Neural progenitor cell (in vitro differentiated cells): ENCODE measurements at regions not wholly inside any gene's neighbourhood (a gene's known extent, or its start where the extent isn't known, plus 50 kb on each side); places are given as distances from the start of the nearest gene placed in this dataset.

Source experiments
- DNase-seq: peaks from one replicate; pipeline ENCODE4 v3.0.0-alpha.2; 2016; ENCODE audit warnings: low spot score
- H2AFZ ChIP-seq: fragments of 200-600 bp; sonication (generic); replicated peaks from 2 replicates; pipeline ENCODE4 v1.6.1; 2016; ENCODE audit warnings: antibody characterized with exemption
- H3F3A ChIP-seq: fragments of 200-600 bp; sonication (generic); 2 replicates; pipeline ENCODE4 v1.6.1; 2016; ENCODE audit warnings: antibody characterized with exemption, low read depth
- H3K27ac ChIP-seq: fragments of 200-600 bp; sonication (generic); 2 replicates; pipeline ENCODE4 v1.5.1; 2016; ENCODE audit warnings: mild to moderate bottlenecking
- H3K27me3 ChIP-seq: fragments of 200-600 bp; sonication (generic); 2 replicates; pipeline ENCODE4 v1.6.1; 2016; ENCODE audit warnings: mild to moderate bottlenecking, moderate library complexity
- H3K36me3 ChIP-seq: fragments of 200-600 bp; sonication (generic); 2 replicates; pipeline ENCODE4 v1.5.1; 2016
- H3K4me1 ChIP-seq: fragments of 200-600 bp; sonication (generic); 2 replicates; pipeline ENCODE4 v1.6.1; 2016; ENCODE audit warnings: mixed run types
- H3K4me2 ChIP-seq: fragments of 200-600 bp; sonication (generic); 2 replicates; pipeline ENCODE4 v1.6.1; 2016
- H3K4me3 ChIP-seq: fragments of 200-600 bp; sonication (generic); 2 replicates; pipeline ENCODE4 v1.5.1; 2016
- H3K79me2 ChIP-seq: fragments of 200-600 bp; sonication (generic); 2 replicates; pipeline ENCODE4 v1.6.1; 2016; ENCODE audit warnings: low read depth
- H3K9ac ChIP-seq: fragments of 200-600 bp; sonication (generic); 2 replicates; pipeline ENCODE4 v1.6.1; 2016
- H3K9me3 ChIP-seq: fragments of 200-600 bp; sonication (generic); 2 replicates; pipeline ENCODE4 v1.5.1; 2016; ENCODE audit warnings: low read depth
- H4K20me1 ChIP-seq: fragments of 200-600 bp; sonication (generic); 2 replicates; pipeline ENCODE4 v1.6.1; 2016; ENCODE audit warnings: low read depth
- H3K27ac Mint-ChIP-seq: 3 replicates; pipeline ENCODE4 v1.8.0; 2021; ENCODE audit warnings: mixed read lengths
- H3K27me3 Mint-ChIP-seq: 2 replicates; pipeline ENCODE4 v1.8.0; 2022; ENCODE audit warnings: low read depth, mild to moderate bottlenecking, inconsistent platforms, moderate library complexity, mixed read lengths; ENCODE audit not compliant: insufficient read depth
- H3K36me3 Mint-ChIP-seq: 3 replicates; pipeline ENCODE4 v1.8.0; 2021; ENCODE audit warnings: mixed read lengths
- H3K4me1 Mint-ChIP-seq: 3 replicates; pipeline ENCODE4 v1.8.0; 2021; ENCODE audit warnings: mixed read lengths
- H3K4me3 Mint-ChIP-seq: 3 replicates; pipeline ENCODE4 v1.8.0; 2021; ENCODE audit warnings: mild to moderate bottlenecking, moderate library complexity, mixed read lengths
- H3K9me3 Mint-ChIP-seq: 3 replicates; pipeline ENCODE4 v1.8.0; 2020; ENCODE audit warnings: mixed read lengths
- EZH2 ChIP-seq: fragments of 200-600 bp; sonication (generic); IDR thresholded peaks from 2 replicates; pipeline ENCODE4 v1.6.1; 2017; ENCODE audit warnings: antibody characterized with exemption, mild to moderate bottlenecking, moderate library complexity
- EZH2phosphoT487 ChIP-seq: fragments of 200-600 bp; sonication (generic); IDR thresholded peaks from 2 replicates; pipeline ENCODE4 v1.6.1; 2017; ENCODE audit warnings: antibody characterized with exemption
- TF ChIP-seq, protein P1 (sequence below): fragments of 200-600 bp; sonication (generic); IDR thresholded peaks from 2 replicates; pipeline ENCODE4 v1.5.1; 2017; ENCODE audit warnings: antibody characterized with exemption, mild to moderate bottlenecking

DNA sequence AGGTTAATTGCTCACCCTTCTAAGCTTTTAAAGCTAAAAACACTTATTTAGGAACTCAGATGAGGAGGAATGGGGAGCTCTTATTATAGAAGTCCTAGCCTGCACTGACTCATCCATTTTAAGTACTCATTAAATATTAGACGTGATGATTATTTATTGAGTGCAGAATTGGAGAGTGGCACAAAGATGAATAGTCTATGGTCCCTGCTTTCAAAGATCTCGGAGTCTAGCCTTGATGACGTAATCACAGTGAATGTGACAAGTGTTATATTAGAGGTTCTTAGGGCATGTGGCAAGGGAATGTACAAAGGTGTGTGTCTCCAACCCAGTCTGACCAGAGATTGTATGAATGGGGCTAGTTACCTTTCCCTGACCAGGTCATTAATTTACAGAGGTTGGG is 68.7 kb upstream of the CD83 start:
- DNase-seq, result no peak
- no peak overlapping the region for H3K4me3 Mint-ChIP-seq
- H3K4me3 ChIP-seq, result no peak overlapping the region
- H3K9ac ChIP-seq, result no peak overlapping the region
- H3K4me1 Mint-ChIP-seq, result no peaks in the 10 kb centered on the region
- no peaks in the 10 kb centered on the region for H3K36me3 ChIP-seq
- no peaks in the 10 kb centered on the region for H3K9me3 Mint-ChIP-seq
- H4K20me1 ChIP-seq, result no peaks in the 10 kb centered on the region
- no peak overlapping the region for H3K4me2 ChIP-seq
- no peak overlapping the region for H2AFZ ChIP-seq
- H3K27me3 ChIP-seq, result no peaks in the 10 kb centered on the region
- no peaks in the 10 kb centered on the region for H3K36me3 Mint-ChIP-seq
- H3K27ac Mint-ChIP-seq, result no peak overlapping the region
- no peaks in the 10 kb centered on the region for H3K9me3 ChIP-seq
- H3K27me3 Mint-ChIP-seq, result no peaks in the 10 kb centered on the region
- no peaks in the 10 kb centered on the region for H3K4me1 ChIP-seq
- TF ChIP-seq, protein P1, sequence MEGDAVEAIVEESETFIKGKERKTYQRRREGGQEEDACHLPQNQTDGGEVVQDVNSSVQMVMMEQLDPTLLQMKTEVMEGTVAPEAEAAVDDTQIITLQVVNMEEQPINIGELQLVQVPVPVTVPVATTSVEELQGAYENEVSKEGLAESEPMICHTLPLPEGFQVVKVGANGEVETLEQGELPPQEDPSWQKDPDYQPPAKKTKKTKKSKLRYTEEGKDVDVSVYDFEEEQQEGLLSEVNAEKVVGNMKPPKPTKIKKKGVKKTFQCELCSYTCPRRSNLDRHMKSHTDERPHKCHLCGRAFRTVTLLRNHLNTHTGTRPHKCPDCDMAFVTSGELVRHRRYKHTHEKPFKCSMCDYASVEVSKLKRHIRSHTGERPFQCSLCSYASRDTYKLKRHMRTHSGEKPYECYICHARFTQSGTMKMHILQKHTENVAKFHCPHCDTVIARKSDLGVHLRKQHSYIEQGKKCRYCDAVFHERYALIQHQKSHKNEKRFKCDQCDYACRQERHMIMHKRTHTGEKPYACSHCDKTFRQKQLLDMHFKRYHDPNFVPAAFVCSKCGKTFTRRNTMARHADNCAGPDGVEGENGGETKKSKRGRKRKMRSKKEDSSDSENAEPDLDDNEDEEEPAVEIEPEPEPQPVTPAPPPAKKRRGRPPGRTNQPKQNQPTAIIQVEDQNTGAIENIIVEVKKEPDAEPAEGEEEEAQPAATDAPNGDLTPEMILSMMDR, result no peak
- no peak for TF ChIP-seq EZH2
- no peak for TF ChIP-seq EZH2phosphoT487
- H3K79me2 ChIP-seq, result no peaks in the 10 kb centered on the region
- no peaks in the 10 kb centered on the region for H3F3A ChIP-seq
- H3K27ac ChIP-seq, result no peak overlapping the region

DNA sequence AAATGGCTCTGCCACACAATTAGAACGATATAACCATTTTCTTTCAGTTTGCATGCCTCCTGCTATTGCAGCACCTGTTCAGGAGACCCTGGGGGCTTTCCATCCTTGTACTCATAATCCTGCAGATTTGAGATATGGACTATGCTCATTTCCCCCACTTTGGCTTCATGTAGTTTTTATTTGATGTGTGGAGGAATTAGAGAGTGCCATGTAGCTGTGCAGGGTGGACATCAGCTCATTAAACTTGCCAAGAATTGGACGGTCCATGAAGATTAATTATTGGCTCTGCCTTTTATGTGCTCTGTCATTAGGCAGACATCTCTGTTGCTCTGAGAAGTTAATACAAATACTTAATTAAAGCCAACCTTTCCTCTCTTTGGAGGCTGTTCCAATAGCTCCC is 66.2 kb upstream of the CD83 start:
- H3K36me3 ChIP-seq, result no peaks in the 10 kb centered on the region
- no peak overlapping the region for H3K4me3 Mint-ChIP-seq
- H3K36me3 Mint-ChIP-seq, result no peaks in the 10 kb centered on the region
- no peak for TF ChIP-seq EZH2phosphoT487
- TF ChIP-seq, protein P1, result no peak
- TF ChIP-seq EZH2, result no peak
- no peaks in the 10 kb centered on the region for H3K9me3 Mint-ChIP-seq
- H3K9me3 ChIP-seq, result no peaks in the 10 kb centered on the region
- H3K4me3 ChIP-seq, result no peak overlapping the region
- no peak overlapping the region for H3K9ac ChIP-seq
- H3K4me1 Mint-ChIP-seq, result no peaks in the 10 kb centered on the region
- H3K4me2 ChIP-seq, result no peak overlapping the region
- H2AFZ ChIP-seq, result no peak overlapping the region
- no peaks in the 10 kb centered on the region for H3F3A ChIP-seq
- H3K4me1 ChIP-seq, result no peaks in the 10 kb centered on the region
- no peak overlapping the region for H3K27ac Mint-ChIP-seq
- H3K79me2 ChIP-seq, result no peaks in the 10 kb centered on the region
- no peaks in the 10 kb centered on the region for H4K20me1 ChIP-seq
- no peak for DNase-seq
- H3K27me3 ChIP-seq, result no peaks in the 10 kb centered on the region
- no peak overlapping the region for H3K27ac ChIP-seq
- H3K27me3 Mint-ChIP-seq, result no peaks in the 10 kb centered on the region

DNA sequence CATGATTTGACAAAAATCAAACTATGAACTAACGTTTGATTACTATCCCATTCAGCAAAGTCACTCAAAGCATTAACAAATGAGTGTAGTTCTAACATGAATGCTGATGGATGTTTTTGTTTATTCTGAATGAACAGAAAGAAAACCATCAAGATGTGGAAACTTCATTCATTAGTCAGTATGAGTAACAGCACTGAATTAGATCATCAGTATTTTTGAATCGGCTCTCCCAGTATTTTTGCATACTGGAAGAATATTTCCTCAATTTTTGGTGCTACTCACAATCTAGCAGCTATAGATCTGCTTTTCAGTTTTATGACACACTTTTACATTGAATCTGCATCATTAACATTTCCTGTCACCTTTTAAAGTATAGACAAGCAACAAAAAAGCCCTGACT is 63.8 kb upstream of the CD83 start:
- no peak overlapping the region for H3K9ac ChIP-seq
- no peak for DNase-seq
- H3K27ac Mint-ChIP-seq, result no peak overlapping the region
- no peak overlapping the region for H3K4me3 Mint-ChIP-seq
- peaks cover 2% of the 10 kb centered on the region for H3K27me3 Mint-ChIP-seq
- H3K4me1 ChIP-seq, result no peaks in the 10 kb centered on the region
- H3K36me3 Mint-ChIP-seq, result no peaks in the 10 kb centered on the region
- H3K9me3 ChIP-seq, result no peaks in the 10 kb centered on the region
- no peaks in the 10 kb centered on the region for H3F3A ChIP-seq
- no peaks in the 10 kb centered on the region for H4K20me1 ChIP-seq
- H2AFZ ChIP-seq, result no peak overlapping the region
- no peak overlapping the region for H3K27ac ChIP-seq
- H3K27me3 ChIP-seq, result no peaks in the 10 kb centered on the region
- TF ChIP-seq EZH2phosphoT487 (no peak), EZH2 (no peak)
- H3K4me1 Mint-ChIP-seq, result no peaks in the 10 kb centered on the region
- no peaks in the 10 kb centered on the region for H3K9me3 Mint-ChIP-seq
- H3K79me2 ChIP-seq, result no peaks in the 10 kb centered on the region
- H3K36me3 ChIP-seq, result no peaks in the 10 kb centered on the region
- H3K4me3 ChIP-seq, result no peak overlapping the region
- H3K4me2 ChIP-seq, result no peak overlapping the region

DNA sequence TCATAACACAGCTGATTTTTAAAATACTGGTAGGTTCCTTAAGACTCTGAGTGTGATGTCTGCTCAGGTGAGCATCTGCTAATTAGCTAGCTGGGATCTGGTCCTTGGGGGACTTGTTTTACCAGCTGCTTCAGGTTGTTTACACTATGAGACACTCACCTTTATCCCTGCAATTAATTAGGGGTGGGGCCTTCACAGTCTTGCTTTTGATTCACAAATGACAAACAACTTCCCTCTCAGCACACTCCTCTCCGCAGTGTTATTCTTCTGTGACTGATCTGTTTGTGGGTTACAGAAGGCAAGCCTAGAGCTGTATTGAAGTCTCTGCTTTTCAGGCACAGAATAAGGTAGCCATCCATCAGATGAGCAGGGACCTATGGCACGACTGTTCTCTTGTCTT is 62.0 kb upstream of the CD83 start:
- H3K79me2 ChIP-seq, result no peaks in the 10 kb centered on the region
- H3K4me3 ChIP-seq, result no peak overlapping the region
- no peaks in the 10 kb centered on the region for H3K27me3 ChIP-seq
- H3K27ac Mint-ChIP-seq, result no peak overlapping the region
- TF ChIP-seq EZH2phosphoT487 (no peak), EZH2 (no peak)
- TF ChIP-seq, protein P1, result no peak
- H3K27ac ChIP-seq, result no peak overlapping the region
- no peak overlapping the region for H3K4me2 ChIP-seq
- no peak overlapping the region for H3K4me3 Mint-ChIP-seq
- no peaks in the 10 kb centered on the region for H3K4me1 ChIP-seq
- no peaks in the 10 kb centered on the region for H3K9me3 Mint-ChIP-seq
- H3K36me3 Mint-ChIP-seq, result no peaks in the 10 kb centered on the region
- H3K27me3 Mint-ChIP-seq, result peaks cover 2% of the 10 kb centered on the region
- no peaks in the 10 kb centered on the region for H3K4me1 Mint-ChIP-seq
- no peak overlapping the region for H2AFZ ChIP-seq
- no peaks in the 10 kb centered on the region for H3K36me3 ChIP-seq
- no peaks in the 10 kb centered on the region for H3K9me3 ChIP-seq
- no peak overlapping the region for H3K9ac ChIP-seq
- no peak for DNase-seq
- H3F3A ChIP-seq, result no peaks in the 10 kb centered on the region
- no peaks in the 10 kb centered on the region for H4K20me1 ChIP-seq
